NB4 (cell line): ENCODE measurements at regions not wholly inside any gene's neighbourhood (a gene's known extent, or its start where the extent isn't known, plus 50 kb on each side); places are given as distances from the start of the nearest gene placed in this dataset.

ENCODE experiments used
- DNase-seq: peaks from one replicate; pipeline ENCODE4 v3.0.0; 2010; ENCODE audit warnings: low read depth
- H3K4me3 ChIP-seq: one replicate; pipeline ENCODE4 v1.5.1; 2011; ENCODE audit warnings: mild to moderate bottlenecking, low read depth, low read length, moderate library complexity
- MYC ChIP-seq: IDR thresholded peaks from 2 replicates; pipeline ENCODE4 v1.6.1; 2011; ENCODE audit warnings: low read depth, low read length
- POLR2A ChIP-seq: IDR thresholded peaks from 2 replicates; pipeline ENCODE4 v1.6.1; 2011; ENCODE audit warnings: mild to moderate bottlenecking; ENCODE audit not compliant: insufficient read length; ENCODE audit errors: extremely low read depth
- TF ChIP-seq, protein P1 (sequence below): IDR thresholded peaks from 2 replicates; pipeline ENCODE4 v1.6.1; 2011; ENCODE audit warnings: low read depth, low read length
- TF ChIP-seq, protein P2 (sequence below): IDR thresholded peaks from one replicate; pipeline ENCODE4 v1.5.1; 2012; ENCODE audit warnings: low read depth, low read length

DNA sequence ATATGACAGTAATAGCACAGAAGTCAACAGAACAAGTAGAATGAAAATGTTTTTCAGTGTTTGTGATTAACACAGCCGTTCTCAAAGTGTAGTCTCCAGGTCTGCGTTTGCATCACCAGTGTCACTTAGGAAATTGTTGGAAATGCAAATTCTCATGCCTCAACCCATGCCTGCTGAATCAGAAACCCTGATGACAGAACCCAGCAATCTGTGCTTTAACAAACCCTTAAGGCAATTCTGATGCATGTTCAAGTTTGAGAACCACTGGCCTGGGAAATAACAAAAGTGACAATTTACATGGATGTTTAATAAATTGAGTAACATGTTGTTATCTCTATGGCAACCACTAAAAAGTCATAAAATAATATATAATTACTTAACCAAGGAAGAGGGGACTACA lies 103.1 kb upstream of the ATP11B start:
- TF ChIP-seq, protein P1, sequence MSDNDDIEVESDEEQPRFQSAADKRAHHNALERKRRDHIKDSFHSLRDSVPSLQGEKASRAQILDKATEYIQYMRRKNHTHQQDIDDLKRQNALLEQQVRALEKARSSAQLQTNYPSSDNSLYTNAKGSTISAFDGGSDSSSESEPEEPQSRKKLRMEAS: no peak
- TF ChIP-seq, protein P2, sequence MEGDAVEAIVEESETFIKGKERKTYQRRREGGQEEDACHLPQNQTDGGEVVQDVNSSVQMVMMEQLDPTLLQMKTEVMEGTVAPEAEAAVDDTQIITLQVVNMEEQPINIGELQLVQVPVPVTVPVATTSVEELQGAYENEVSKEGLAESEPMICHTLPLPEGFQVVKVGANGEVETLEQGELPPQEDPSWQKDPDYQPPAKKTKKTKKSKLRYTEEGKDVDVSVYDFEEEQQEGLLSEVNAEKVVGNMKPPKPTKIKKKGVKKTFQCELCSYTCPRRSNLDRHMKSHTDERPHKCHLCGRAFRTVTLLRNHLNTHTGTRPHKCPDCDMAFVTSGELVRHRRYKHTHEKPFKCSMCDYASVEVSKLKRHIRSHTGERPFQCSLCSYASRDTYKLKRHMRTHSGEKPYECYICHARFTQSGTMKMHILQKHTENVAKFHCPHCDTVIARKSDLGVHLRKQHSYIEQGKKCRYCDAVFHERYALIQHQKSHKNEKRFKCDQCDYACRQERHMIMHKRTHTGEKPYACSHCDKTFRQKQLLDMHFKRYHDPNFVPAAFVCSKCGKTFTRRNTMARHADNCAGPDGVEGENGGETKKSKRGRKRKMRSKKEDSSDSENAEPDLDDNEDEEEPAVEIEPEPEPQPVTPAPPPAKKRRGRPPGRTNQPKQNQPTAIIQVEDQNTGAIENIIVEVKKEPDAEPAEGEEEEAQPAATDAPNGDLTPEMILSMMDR: no peak
- TF ChIP-seq POLR2A: no peak
- TF ChIP-seq MYC: no peak
- H3K4me3 ChIP-seq: no peak overlapping the region
- DNase-seq: no peak

DNA sequence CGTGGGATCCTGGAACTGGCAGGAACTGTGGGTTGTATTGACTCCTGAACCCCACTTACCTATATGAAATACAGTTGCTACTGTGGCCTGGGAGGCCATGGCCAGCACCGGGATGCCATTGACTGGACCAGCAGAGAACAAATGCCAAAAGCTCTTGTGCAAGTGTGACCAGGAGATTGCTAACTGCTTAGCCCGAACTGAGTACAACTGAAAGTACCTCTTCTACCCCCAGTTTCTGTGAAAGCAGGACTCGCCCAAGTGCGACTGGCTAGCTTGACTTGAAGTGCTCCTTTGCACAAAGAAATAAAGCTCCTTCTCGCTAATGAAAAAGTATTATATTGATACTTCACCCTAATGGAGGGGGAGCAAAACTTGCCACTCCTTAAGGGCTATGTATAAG lies 101.3 kb upstream of the ATP11B start:
- TF ChIP-seq, protein P1: no peak
- TF ChIP-seq, protein P2: no peak
- TF ChIP-seq POLR2A (no peak), MYC (no peak)
- H3K4me3 ChIP-seq: no peak overlapping the region
- no peak for DNase-seq

DNA sequence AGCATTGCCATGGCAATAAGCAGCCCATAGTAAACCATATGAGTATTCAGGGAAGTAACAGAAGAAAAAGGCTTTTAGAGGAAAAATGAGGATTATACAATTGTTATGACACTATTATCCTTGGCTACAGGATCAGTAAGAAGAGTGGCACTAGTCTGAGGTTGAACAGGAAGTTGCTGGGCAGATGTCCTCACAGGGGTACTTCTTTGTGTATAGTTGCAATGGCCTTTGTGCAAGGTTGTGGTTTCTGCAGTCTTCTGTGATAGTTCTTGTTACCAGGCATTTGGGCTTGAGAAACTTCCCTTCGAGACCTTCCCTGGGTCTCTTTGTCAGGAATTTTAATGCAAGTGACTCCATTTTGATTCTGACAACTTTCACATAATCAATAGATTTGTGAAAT lies 100.6 kb upstream of the ATP11B start:
- DNase-seq: peak; percentile 82
- TF ChIP-seq MYC: no peak
- TF ChIP-seq POLR2A: no peak
- TF ChIP-seq, protein P1: peak; percentile 23; the same call in 1 of the 2 replicates
- no peak overlapping the region for H3K4me3 ChIP-seq

DNA sequence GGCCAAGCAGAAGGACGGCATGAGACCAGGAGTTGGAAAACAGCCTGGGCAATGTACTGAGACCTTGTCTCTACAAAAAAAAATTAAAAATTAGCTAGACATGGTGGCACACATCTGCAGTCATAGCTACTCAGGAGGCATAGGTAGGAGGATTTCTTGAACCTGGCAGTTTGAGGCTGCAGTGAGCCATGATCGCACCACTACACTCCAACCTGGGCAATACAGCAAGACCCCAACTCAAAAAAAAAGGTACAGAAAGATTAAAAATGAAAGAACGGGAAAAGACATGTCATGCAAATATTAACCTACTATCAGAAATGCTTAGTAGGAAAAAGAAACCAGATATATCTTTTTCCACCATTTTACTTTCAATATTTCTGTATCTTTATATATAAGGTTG lies 99.6 kb upstream of the ATP11B start:
- H3K4me3 ChIP-seq: no peak overlapping the region
- TF ChIP-seq, protein P1: no peak
- TF ChIP-seq MYC (no peak), POLR2A (no peak)
- TF ChIP-seq, protein P2: no peak
- DNase-seq: no peak

DNA sequence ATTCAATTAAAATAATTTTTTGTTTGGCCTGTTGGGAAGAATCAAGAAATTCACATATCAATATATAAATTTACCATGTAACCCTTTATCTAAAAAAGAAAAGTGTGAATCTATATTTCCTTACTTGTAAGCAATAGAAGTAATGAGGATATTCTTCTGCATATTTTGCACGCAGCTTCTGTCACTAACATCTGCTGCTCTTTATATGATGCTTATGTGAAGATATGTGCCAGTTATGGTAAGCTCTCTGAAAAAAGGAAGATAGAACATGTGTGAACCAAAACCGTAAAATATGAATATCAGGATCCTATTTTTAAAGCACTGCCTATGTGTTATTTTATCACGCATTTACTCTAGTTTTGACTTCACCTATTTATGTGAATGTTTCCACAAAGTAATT lies 96.4 kb upstream of the ATP11B start:
- no peak overlapping the region for H3K4me3 ChIP-seq
- TF ChIP-seq, protein P1: no peak
- TF ChIP-seq POLR2A (no peak), MYC (no peak)
- TF ChIP-seq, protein P2: no peak
- DNase-seq: no peak

DNA sequence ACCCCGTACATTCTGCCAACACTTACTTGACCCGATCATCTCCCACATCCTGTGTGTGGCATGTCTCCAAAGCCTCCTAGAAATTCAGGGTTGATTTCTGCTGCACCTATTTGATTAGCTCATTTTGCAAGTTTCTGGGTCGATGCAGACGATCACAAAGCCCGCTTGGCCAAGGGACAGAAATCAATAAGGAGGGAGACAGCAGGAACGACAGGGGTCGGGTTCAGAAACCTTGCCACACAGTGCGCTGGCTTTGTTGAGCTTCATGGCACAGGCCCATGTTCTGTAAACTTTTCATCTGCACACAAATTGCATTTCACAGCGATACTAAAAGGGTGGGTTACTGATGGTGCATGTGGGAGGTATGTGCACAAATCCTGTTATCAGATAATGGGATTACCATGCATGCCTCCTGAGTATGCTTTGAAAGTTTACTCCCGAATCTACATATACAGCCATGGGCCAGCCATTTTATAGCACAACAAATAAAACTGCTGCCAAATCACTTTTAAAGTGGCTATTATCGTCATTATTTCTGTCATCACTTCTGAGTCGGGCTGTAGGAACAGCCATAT lies 95.9 kb upstream of the ATP11B start:
- TF ChIP-seq, protein P1: no peak
- TF ChIP-seq MYC: no peak
- TF ChIP-seq POLR2A: no peak
- TF ChIP-seq, protein P2: no peak
- no peak for DNase-seq

More for the DNA sequence above, 95.9 kb upstream of the ATP11B start:
- no peak overlapping the region for H3K4me3 ChIP-seq
